HepG2 (cell line): ENCODE measurements at regions not wholly inside any gene's neighbourhood (a gene's known extent, or its start where the extent isn't known, plus 50 kb on each side); places are given as distances from the start of the nearest gene placed in this dataset.

Experiments
- ATAC-seq: fragments of 200-7000 bp; cut with Tn5 transposase; 3 replicates; pipeline ENCODE4 v1.9.1; 2020; ENCODE audit warnings: mild to moderate bottlenecking, moderate library complexity
- BruUV-seq: library from RNA; stranded (reverse); fragments of 400-500 nt; replicated peaks from 2 replicates; lab custom pipeline; 2021; lab: Mats Ljungman, UMichigan
- CTCF ChIA-PET: fragments of 300-600 bp; formaldehyde crosslinking; extraction: SDS; loops from one replicate; lab custom pipeline; 2021; ENCODE audit warnings: low total read pairs, inconsistent platforms, low intra/inter-chr PET ratio; lab: Yijun Ruan, JAX
- POLR2A ChIA-PET: fragments of 350-600 bp; sonication (Branson Sonifier 250); formaldehyde crosslinking; loops from one replicate; lab custom pipeline; 2020; ENCODE audit warnings: antibody characterized with exemption, inconsistent platforms; lab: Yijun Ruan, JAX
- DNase-seq: peaks from one replicate; pipeline ENCODE4 v3.0.0-alpha.2; 2015; ENCODE audit warnings: low spot score
- FAIRE-seq: peaks from 3 replicates; lab custom pipeline; 2011; peaks lifted over from hg19 to GRCh38; lab: Jason Lieb, UNC
- H2AFZ ChIP-seq: one replicate; pipeline ENCODE4 v1.6.1; 2011; ENCODE audit warnings: low read length, inconsistent platforms
- H3K27ac ChIP-seq: fragments of 300-600 bp; 3 replicates; pipeline ENCODE4 v1.8.0; 2011; ENCODE audit warnings: mixed run types, mild to moderate bottlenecking, mixed read lengths, low read length, inconsistent platforms; ENCODE audit not compliant: insufficient read depth; ENCODE audit errors: extremely low read length
- H3K27me3 ChIP-seq, 2 experiments: fragments of 200-600 bp in 1 of 2; 2 replicates in 1 of 2; 3 replicates in 1 of 2; pipeline versions ENCODE4 v1.6.0 to v1.8.0; 2011; ENCODE audit warnings: low read length in 2 of 2, mild to moderate bottlenecking in 2 of 2, moderate library complexity in 2 of 2, inconsistent platforms in 1 of 2; ENCODE audit not compliant: insufficient read depth in 2 of 2, control insufficient read depth in 1 of 2
- H3K36me3 ChIP-seq, 2 experiments: fragments of 200-600 bp in 1 of 2; replicated peaks in 1 of 2; 2 replicates in 1 of 2; 3 replicates in 1 of 2; pipeline versions ENCODE4 v1.5.1 to v1.8.0; 2011; ENCODE audit warnings: low read length in 2 of 2, inconsistent platforms in 1 of 2; ENCODE audit not compliant: insufficient read depth in 2 of 2, control insufficient read depth in 1 of 2
- H3K4me1 ChIP-seq: 2 replicates; pipeline ENCODE4 v1.5.1; 2012; ENCODE audit warnings: low read length, inconsistent platforms; ENCODE audit not compliant: insufficient read depth
- H3K4me2 ChIP-seq: 2 replicates; pipeline ENCODE4 v1.6.0; 2011; ENCODE audit warnings: low read depth, low read length, inconsistent platforms
- H3K4me3 ChIP-seq, 3 experiments: fragments of 200-600 bp in 1 of 3; sonication (generic), shearing (Covaris generic) in 1 of 3; replicated peaks in 1 of 3; 2 replicates each; pipeline ENCODE4 v1.5.1; 2011 to 2016; ENCODE audit warnings: low read length in 3 of 3, inconsistent platforms in 2 of 3, low read depth in 2 of 3, mild to moderate bottlenecking in 2 of 3, control low read depth in 1 of 3, mixed read lengths in 1 of 3; ENCODE audit not compliant: insufficient read depth in 1 of 3
- H3K79me2 ChIP-seq: one replicate; pipeline ENCODE4 v1.6.1; 2011; ENCODE audit warnings: low read length, inconsistent platforms; ENCODE audit not compliant: insufficient read depth
- H3K9ac ChIP-seq: 2 replicates; pipeline ENCODE4 v1.6.0; 2011; ENCODE audit warnings: mild to moderate bottlenecking, low read depth, low read length, inconsistent platforms; ENCODE audit not compliant: insufficient read depth
- H3K9me3 ChIP-seq: 2 replicates; pipeline ENCODE4 v1.5.1; 2012; ENCODE audit warnings: mild to moderate bottlenecking, low read length
- H4K20me1 ChIP-seq: 2 replicates; pipeline ENCODE4 v1.6.0; 2011; ENCODE audit warnings: inconsistent platforms, mild to moderate bottlenecking, low read length, moderate library complexity; ENCODE audit not compliant: insufficient read depth
- ETV5 ChIP-seq: IDR thresholded peaks from 2 replicates; pipeline ENCODE4 v1.6.1; 2018; ENCODE audit warnings: missing biosample characterization, missing genetic modification reagents, inconsistent platforms, borderline replicate concordance
- GABPA ChIP-seq, 2 experiments: IDR thresholded peaks; 2 replicates each; pipeline ENCODE4 v1.6.1; 2011 to 2016; ENCODE audit warnings: low read depth in 2 of 2, low read length in 1 of 2, missing biosample characterization in 1 of 2, missing genetic modification characterization in 1 of 2
- HES4 ChIP-seq: sonication (generic); formaldehyde crosslinking; IDR thresholded peaks from 2 replicates; pipeline ENCODE4 v1.9.0; 2021; ENCODE audit warnings: mild to moderate bottlenecking, missing genetic modification reagents, borderline replicate concordance
- HNF4A ChIP-seq: sonication (generic); formaldehyde crosslinking; IDR thresholded peaks from 2 replicates; pipeline ENCODE4 v1.4.0; 2020; ENCODE audit warnings: missing genetic modification reagents
- MAFF ChIP-seq: IDR thresholded peaks from 2 replicates; pipeline ENCODE4 v1.6.1; 2011; ENCODE audit warnings: low read depth, low read length, improper control_type of control experiment
- MAFK ChIP-seq, 2 experiments: IDR thresholded peaks in 1 of 2; conservative IDR thresholded peaks in 1 of 2; 2 replicates each; pipeline ENCODE4 v1.6.1; 2011; ENCODE audit warnings: improper control_type of control experiment in 2 of 2, low read length in 2 of 2
- POGZ ChIP-seq: sonication (generic); formaldehyde crosslinking; IDR thresholded peaks from 2 replicates; pipeline ENCODE4 v1.4.0; 2020; ENCODE audit warnings: mild to moderate bottlenecking, missing genetic modification reagents
- SAP130 ChIP-seq: IDR thresholded peaks from 2 replicates; pipeline ENCODE4 v1.6.1; 2016; ENCODE audit warnings: low read depth
- TBX3 ChIP-seq: fragments of 450-650 bp; IDR thresholded peaks from 2 replicates; pipeline ENCODE4 v1.6.1; 2017; ENCODE audit warnings: antibody characterized with exemption, mild to moderate bottlenecking, inconsistent platforms, borderline replicate concordance
- WGBS: methylation state at CpG from one replicate; pipeline ENCODE4 v1.1.6; 2017; ENCODE audit warnings: low lambda C conversion rate; 5-methylcytosine and 5-hydroxymethylcytosine counted together
- in situ Hi-C: cut with HindIII; loops from 2 replicates; pipeline ENCODE4 v1.10.0; 2017; ENCODE audit warnings: low pct_unique_long_range_greater_than_20kb; ENCODE audit not compliant: extremely low pct_ligation_motif_present
- intact Hi-C: fragments of 100-400 bp; cut with micrococcal nuclease; formaldehyde crosslinking; loops from one replicate; pipeline ENCODE4 v1.10.0; 2022; ENCODE audit not compliant: unreplicated experiment
- TF ChIP-seq, protein P1 (sequence below): IDR thresholded peaks from 2 replicates; pipeline ENCODE4 v1.6.1; 2016; ENCODE audit warnings: missing compliant biosample characterization, missing genetic modification reagents, borderline replicate concordance
- TF ChIP-seq, protein P2 (sequence below): sonication (generic); formaldehyde crosslinking; IDR thresholded peaks from 2 replicates; pipeline ENCODE4 v1.5.0; 2020; ENCODE audit warnings: missing genetic modification reagents

DNA sequence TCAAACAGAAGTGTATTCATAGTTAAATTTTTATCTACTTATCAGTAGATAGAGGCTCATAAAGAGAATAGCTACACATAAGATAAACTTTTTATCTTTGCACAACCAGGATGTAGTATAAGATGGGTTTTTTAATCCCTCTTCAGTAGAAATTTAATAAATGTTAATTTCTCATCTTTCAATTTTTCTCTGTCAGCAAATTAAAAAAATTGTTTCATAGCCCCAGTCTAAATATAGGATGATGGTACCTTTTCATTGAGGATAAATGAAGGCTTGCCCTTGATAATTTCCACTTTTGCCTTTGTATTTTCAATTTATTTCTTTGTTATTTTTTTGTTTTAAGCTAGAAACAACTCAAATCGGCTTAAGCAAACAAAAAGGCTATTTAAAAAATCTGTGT lies 251.2 kb upstream of the NOX3 start:
- CTCF ChIA-PET, result no interaction called here
- POLR2A ChIA-PET, result no interaction called here
- FAIRE-seq, result no peak

DNA sequence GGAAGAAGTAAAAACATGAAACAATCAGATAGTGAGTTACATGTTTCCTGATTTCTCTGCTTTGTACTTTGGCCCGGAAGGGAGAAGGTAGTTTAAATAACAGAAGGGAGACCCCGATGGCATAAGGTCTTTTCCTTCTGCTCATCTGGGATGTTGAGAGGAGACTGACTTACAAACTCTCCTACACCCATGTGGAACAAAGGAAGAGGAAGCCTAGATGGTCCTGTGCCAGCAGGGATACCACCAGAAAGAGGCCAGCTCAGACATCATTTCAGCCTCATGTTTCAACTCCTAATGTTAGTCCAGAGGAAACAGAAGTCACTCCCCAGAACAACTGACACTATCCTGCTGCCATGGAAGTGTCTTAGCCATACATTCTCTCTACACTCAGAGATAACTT lies 250.7 kb upstream of the NOX3 start:
- 0 out of 2 replicates have a peak overlapping the region, but pooled peaks have one; percentile 29 for H3K4me2 ChIP-seq
- in situ Hi-C loops, result no loop called here
- intact Hi-C loops, result no loop called here

More for the DNA sequence above, 251.2 kb upstream of the NOX3 start:
- intact Hi-C loops (no loop called here), in situ Hi-C loops (no loop called here)
- BruUV-seq, result no TSS peak
- WGBS, result 29% methylated on average over 1 of the region's 1 CpG
- no peak for DNase-seq
- no peak overlapping the region for H3K4me3 ChIP-seq
- peaks cover 16% of the 10 kb centered on the region for H3K4me1 ChIP-seq
- ATAC-seq, result no peak
- no peaks in the 10 kb centered on the region for H3K27me3 ChIP-seq
- H2AFZ ChIP-seq, result no peak overlapping the region
- H3K9me3 ChIP-seq, result no peaks in the 10 kb centered on the region
- no peaks in the 10 kb centered on the region for H3K36me3 ChIP-seq
- H3K79me2 ChIP-seq, result no peaks in the 10 kb centered on the region
- no peaks in the 10 kb centered on the region for H4K20me1 ChIP-seq
- no peak overlapping the region for H3K4me2 ChIP-seq
- TF ChIP-seq, protein P1, sequence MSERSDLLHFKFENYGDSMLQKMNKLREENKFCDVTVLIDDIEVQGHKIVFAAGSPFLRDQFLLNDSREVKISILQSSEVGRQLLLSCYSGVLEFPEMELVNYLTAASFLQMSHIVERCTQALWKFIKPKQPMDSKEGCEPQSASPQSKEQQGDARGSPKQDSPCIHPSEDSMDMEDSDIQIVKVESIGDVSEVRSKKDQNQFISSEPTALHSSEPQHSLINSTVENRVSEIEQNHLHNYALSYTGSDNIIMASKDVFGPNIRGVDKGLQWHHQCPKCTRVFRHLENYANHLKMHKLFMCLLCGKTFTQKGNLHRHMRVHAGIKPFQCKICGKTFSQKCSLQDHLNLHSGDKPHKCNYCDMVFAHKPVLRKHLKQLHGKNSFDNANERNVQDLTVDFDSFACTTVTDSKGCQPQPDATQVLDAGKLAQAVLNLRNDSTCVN (CRISPR knock-in tag), result no peak
- TF ChIP-seq MAFF (peak; percentile 63; the same call in 1 of the 2 replicates), SAP130 (CRISPR knock-in tag) (no peak), MAFK (conservative IDR thresholded peaks at IDR 0.05 in 1 of 2, IDR thresholded peaks at IDR 0.05 in 1 of 2; ENCODE audit: low read length in 2 of 2) (peak; percentile 54 to 76)
- TF ChIP-seq, protein P2, sequence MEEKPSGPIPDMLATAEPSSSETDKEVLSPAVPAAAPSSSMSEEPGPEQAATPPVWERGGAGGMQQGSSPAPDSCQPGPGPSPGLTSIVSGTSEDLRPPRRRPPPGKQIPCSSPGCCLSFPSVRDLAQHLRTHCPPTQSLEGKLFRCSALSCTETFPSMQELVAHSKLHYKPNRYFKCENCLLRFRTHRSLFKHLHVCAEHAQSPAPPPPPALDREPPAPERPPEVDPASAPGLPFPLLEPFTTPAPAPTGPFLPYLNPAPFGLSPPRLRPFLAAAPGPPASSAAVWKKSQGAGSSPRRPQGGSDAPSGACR, result no peak
- H3K9ac ChIP-seq, result no peak overlapping the region
- no peak overlapping the region for H3K27ac ChIP-seq

More for the DNA sequence above, 250.7 kb upstream of the NOX3 start:
- WGBS, result 22% methylated on average over 2 of the region's 2 CpGs
- ChIA-PET POLR2A (no interaction called here), CTCF (no interaction called here)
- Histone ChIP-seq H3K27ac (no peak overlapping the region), H3K9me3 (no peaks in the 10 kb centered on the region), H3K27me3 (no peaks in the 10 kb centered on the region), H3K36me3 (no peaks in the 10 kb centered on the region), H3K9ac (no peak overlapping the region), H3K4me3 (no peak overlapping the region), H3K79me2 (no peaks in the 10 kb centered on the region)
- DNase-seq (peak; percentile 13), FAIRE-seq (no peak)
- no peak for TF ChIP-seq GABPA (IDR thresholded peaks at IDR 0.05; ENCODE audit: low read depth, low read length)
- TF ChIP-seq GABPA (CRISPR knock-in tag; IDR thresholded peaks at IDR 0.05; ENCODE audit: low read depth), result peak; percentile 45
- TF ChIP-seq HES4 (CRISPR knock-in tag), result no peak
- peak; percentile 30; the same call in 1 of the 2 replicates for TF ChIP-seq ETV5 (CRISPR knock-in tag)
- TF ChIP-seq POGZ (CRISPR knock-in tag), result 0 out of 2 replicates have a peak, but pooled peaks have one; percentile 20
- TF ChIP-seq TBX3, result no peak
- peak; percentile 15; the same call in 1 of the 2 replicates for TF ChIP-seq HNF4A
- TF ChIP-seq, all 625 proteins: peak for 4
- Histone ChIP-seq H3K4me1 (peaks cover 16% of the 10 kb centered on the region), H2AFZ (peak overlapping the region; percentile 29), H4K20me1 (no peaks in the 10 kb centered on the region)
- peak; percentile 68 for ATAC-seq
- no TSS peak for BruUV-seq
